ENCODE measurements at regions not wholly inside any gene's neighbourhood (a gene's known extent, or its start where the extent isn't known, plus 50 kb on each side); places are given as distances from the start of the nearest gene placed in this dataset.

DNA sequence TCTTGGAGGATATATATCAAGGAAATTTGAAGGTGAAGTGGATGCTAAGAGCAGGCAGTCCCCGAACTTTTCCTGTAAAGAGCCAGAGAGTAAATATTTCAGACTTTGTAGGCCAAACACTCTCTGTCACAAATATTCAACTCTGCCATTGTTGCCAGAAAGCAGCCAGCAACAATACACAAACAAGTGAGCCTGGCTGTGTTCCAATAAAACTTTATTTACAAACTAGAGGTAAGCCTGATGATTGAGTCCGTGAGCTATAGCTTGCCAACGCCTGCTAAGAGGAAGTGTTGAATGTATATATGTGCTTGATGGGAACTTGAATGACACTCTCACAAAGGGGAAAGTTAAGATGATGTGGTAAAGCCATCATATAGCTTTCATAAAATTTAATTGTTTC is 166.0 kb upstream of the PLN start:
- TF ChIP-seq CTBP1 (IDR thresholded peaks at IDR 0.05; ENCODE audit: borderline replicate concordance): no peak
- CTCF ChIA-PET: no interaction called here
- DNase-seq (ENCODE audit: extremely low spot score): no peak
- POLR2A ChIA-PET: no interaction called here

DNA sequence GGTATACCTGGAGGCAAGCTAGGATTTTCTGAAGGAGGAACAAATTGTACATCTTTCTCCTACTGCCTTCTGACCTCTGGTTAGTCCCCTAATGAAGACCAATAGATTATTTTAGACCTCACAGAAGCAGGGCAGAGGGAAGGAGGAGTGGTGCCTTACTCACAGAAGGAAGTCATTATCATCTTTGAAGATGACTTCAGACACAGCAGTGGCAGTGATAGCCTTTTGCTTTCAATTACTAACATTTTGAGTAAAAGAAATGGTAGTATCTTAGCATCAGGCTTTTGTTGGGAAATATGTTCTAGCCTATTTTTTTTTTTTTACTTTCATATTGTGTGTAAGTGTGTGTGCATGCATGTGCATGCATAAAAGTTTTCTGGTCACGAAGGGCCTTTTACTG is 164.2 kb upstream of the PLN start:
- CTCF ChIA-PET: no interaction called here
- POLR2A ChIA-PET: no interaction called here
- TF ChIP-seq BHLHE40 (IDR thresholded peaks at IDR 0.05; ENCODE audit: borderline replicate concordance) (no peak), CTBP1 (IDR thresholded peaks at IDR 0.05; ENCODE audit: borderline replicate concordance) (no peak), TARDBP (IDR thresholded peaks at IDR 0.05) (no peak), SP1 (IDR thresholded peaks at IDR 0.05) (no peak), NFRKB (IDR thresholded peaks at IDR 0.05) (no peak), ELF4 (IDR thresholded peaks at IDR 0.05) (no peak), HDGF (IDR thresholded peaks at IDR 0.05; ENCODE audit: borderline replicate concordance) (no peak), FOXK2 (IDR thresholded peaks at IDR 0.05) (no peak), ARNT (IDR thresholded peaks at IDR 0.05) (no peak), SUZ12 (IDR thresholded peaks at IDR 0.05) (no peak), FOXM1 (IDR thresholded peaks at IDR 0.05; ENCODE audit: borderline replicate concordance) (no peak), L3MBTL2 (conservative IDR thresholded peaks at IDR 0.05) (no peak), LEF1 (IDR thresholded peaks at IDR 0.05; ENCODE audit: borderline replicate concordance) (no peak)
- TF ChIP-seq, protein P1, sequence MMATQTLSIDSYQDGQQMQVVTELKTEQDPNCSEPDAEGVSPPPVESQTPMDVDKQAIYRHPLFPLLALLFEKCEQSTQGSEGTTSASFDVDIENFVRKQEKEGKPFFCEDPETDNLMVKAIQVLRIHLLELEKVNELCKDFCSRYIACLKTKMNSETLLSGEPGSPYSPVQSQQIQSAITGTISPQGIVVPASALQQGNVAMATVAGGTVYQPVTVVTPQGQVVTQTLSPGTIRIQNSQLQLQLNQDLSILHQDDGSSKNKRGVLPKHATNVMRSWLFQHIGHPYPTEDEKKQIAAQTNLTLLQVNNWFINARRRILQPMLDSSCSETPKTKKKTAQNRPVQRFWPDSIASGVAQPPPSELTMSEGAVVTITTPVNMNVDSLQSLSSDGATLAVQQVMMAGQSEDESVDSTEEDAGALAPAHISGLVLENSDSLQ (IDR thresholded peaks at IDR 0.05): no peak

DNA sequence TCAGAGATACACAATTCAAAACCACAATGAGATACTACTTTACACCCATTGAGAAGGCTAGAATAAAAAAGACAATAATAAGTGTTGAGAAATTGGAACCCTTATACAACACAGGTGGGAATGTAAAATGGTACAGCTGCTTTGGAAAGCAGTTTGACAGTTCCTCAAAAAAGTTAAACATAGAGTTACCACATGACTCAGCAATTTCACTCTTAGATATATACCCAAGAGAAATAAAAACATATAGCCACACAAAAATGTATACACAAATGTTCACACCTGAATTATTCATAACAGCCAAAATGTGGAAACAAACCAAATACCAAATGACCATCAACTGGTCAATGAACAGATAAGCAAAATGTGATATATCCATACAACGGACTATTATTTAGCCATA is 161.1 kb upstream of the PLN start:
- no peak for TF ChIP-seq ARNT (IDR thresholded peaks at IDR 0.05)
- no peak for TF ChIP-seq FOXM1 (IDR thresholded peaks at IDR 0.05; ENCODE audit: borderline replicate concordance)
- no peak for TF ChIP-seq FOXK2 (IDR thresholded peaks at IDR 0.05)
- no peak for TF ChIP-seq TARDBP (IDR thresholded peaks at IDR 0.05)
- no peak for TF ChIP-seq ZNF384 (IDR thresholded peaks at IDR 0.05)
- no peak for TF ChIP-seq NFRKB (IDR thresholded peaks at IDR 0.05)
- TF ChIP-seq HDGF (IDR thresholded peaks at IDR 0.05; ENCODE audit: borderline replicate concordance): no peak
- no peak for TF ChIP-seq ELF4 (IDR thresholded peaks at IDR 0.05)
- TF ChIP-seq L3MBTL2 (conservative IDR thresholded peaks at IDR 0.05): no peak
- no peak for TF ChIP-seq LEF1 (IDR thresholded peaks at IDR 0.05; ENCODE audit: borderline replicate concordance)
- TF ChIP-seq FOXA1 (IDR thresholded peaks at IDR 0.05): no peak
- no peak for TF ChIP-seq BHLHE40 (IDR thresholded peaks at IDR 0.05; ENCODE audit: borderline replicate concordance)
- TF ChIP-seq SUZ12 (IDR thresholded peaks at IDR 0.05): no peak
- TF ChIP-seq, protein P1 (IDR thresholded peaks at IDR 0.05): no peak
- TF ChIP-seq SP1 (IDR thresholded peaks at IDR 0.05): no peak
- no peak for TF ChIP-seq CTBP1 (IDR thresholded peaks at IDR 0.05; ENCODE audit: borderline replicate concordance)
- CTCF ChIA-PET: no interaction called here
- POLR2A ChIA-PET: no interaction called here
- DNase-seq (ENCODE audit: extremely low spot score): no peak

More for the DNA sequence above, 164.2 kb upstream of the PLN start:
- no peak for DNase-seq (ENCODE audit: extremely low spot score)

DNA sequence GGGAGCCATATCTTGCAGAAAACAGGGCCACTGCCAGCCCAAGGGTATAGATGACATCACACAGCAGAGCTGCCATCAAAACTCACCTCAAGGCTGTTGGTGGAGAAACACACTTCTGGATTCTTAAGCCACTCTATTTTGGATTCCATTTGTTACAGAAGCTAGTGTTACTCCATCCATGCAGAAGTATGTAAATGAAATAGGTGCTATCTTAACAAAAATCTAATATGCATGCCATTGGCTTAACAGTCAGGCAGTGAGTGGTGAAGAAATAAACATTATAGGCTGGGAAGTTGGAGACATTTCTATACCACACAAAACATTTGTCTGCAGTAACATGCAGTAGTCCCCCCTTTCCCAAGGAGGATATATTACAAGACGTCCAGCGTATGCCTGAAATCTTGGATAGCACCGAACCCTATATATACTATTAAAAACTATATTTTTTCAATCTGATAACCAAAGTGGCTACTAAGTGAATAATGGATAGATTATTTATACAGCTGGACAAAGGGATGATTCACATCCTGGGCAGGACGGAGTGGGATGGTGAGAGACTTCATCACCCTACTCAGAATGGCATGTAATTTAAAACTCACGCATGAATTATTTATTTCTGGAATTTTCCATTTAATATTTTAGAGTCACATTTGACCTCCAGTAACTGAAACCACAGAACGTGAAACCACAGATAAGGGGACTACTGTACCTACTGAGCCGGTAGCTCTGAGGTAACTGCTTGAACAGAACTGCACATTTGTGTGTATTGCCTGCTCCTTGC is 160.0 kb upstream of the PLN start:
- CTCF ChIA-PET: interaction anchor here (1.1 kb wide), 1 partner anchor 46 kb away, joined by 3 read pairs; no protein-coding TSS in a partner anchor
- TF ChIP-seq, protein P1 (IDR thresholded peaks at IDR 0.05): no peak
- no peak for TF ChIP-seq BHLHE40 (IDR thresholded peaks at IDR 0.05; ENCODE audit: borderline replicate concordance)
- no peak for TF ChIP-seq FOXM1 (IDR thresholded peaks at IDR 0.05; ENCODE audit: borderline replicate concordance)
- TF ChIP-seq ARNT (IDR thresholded peaks at IDR 0.05): no peak
- no peak for TF ChIP-seq SP1 (IDR thresholded peaks at IDR 0.05)
- TF ChIP-seq SUZ12 (IDR thresholded peaks at IDR 0.05): no peak
- no peak for TF ChIP-seq TARDBP (IDR thresholded peaks at IDR 0.05)
- no peak for TF ChIP-seq ELF4 (IDR thresholded peaks at IDR 0.05)
- no peak for DNase-seq (ENCODE audit: extremely low spot score)

DNA sequence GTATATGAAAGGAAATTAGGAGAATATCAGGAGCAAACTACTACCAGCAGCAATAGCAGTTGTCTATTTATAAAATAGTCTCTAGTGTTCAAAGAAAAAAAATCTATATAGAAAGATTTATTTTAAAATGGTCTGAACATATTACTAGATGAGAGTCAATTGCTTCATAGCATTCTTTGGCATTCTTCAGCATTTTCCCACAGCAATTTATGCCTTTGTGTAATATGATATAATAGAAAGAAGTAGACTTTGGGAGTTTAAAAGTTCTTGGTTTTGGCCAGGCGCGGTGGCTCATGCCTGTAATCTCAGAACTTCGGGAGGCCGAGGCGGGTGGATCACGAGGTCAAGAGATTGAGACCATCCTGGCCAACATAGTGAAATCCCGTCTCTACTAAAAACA is 157.0 kb upstream of the PLN start:
- POLR2A ChIA-PET: no interaction called here
- DNase-seq (ENCODE audit: extremely low spot score): no peak
- TF ChIP-seq FOXM1 (IDR thresholded peaks at IDR 0.05; ENCODE audit: borderline replicate concordance) (no peak), FOXA1 (IDR thresholded peaks at IDR 0.05) (no peak), NFRKB (IDR thresholded peaks at IDR 0.05) (no peak), ZNF384 (IDR thresholded peaks at IDR 0.05) (no peak), L3MBTL2 (conservative IDR thresholded peaks at IDR 0.05) (no peak), SUZ12 (IDR thresholded peaks at IDR 0.05) (no peak), FOXK2 (IDR thresholded peaks at IDR 0.05) (no peak)

More for the DNA sequence above, 160.0 kb upstream of the PLN start:
- POLR2A ChIA-PET: no interaction called here

DNA sequence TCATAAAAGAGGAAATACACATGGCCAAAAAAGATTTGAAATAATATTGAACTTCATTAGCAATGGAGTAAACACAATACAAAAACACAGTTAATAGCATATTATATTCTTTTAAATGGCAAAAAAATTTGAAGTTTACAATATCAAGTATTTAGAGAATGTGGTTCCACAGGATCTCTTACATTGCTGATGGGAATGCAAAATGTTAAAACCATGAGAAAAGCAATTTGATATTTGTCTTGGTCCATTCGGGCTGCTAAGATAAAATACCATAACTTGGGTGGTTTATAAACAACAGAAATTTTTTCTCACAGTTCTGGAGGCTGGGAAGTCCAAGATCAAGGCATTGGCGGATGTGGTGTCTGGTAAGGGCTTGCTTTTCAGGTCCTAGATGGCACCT is 154.0 kb upstream of the PLN start:
- ChIA-PET POLR2A (no interaction called here), CTCF (no interaction called here)
- no peak for DNase-seq (ENCODE audit: extremely low spot score)
- TF ChIP-seq BHLHE40 (IDR thresholded peaks at IDR 0.05; ENCODE audit: borderline replicate concordance) (no peak), LEF1 (IDR thresholded peaks at IDR 0.05; ENCODE audit: borderline replicate concordance) (no peak), NFRKB (IDR thresholded peaks at IDR 0.05) (no peak), SP1 (IDR thresholded peaks at IDR 0.05) (no peak), L3MBTL2 (conservative IDR thresholded peaks at IDR 0.05) (no peak), ELF4 (IDR thresholded peaks at IDR 0.05) (no peak), ARNT (IDR thresholded peaks at IDR 0.05) (no peak), ZNF384 (IDR thresholded peaks at IDR 0.05) (no peak), HDGF (IDR thresholded peaks at IDR 0.05; ENCODE audit: borderline replicate concordance) (no peak), TARDBP (IDR thresholded peaks at IDR 0.05) (no peak), FOXM1 (IDR thresholded peaks at IDR 0.05; ENCODE audit: borderline replicate concordance) (no peak), FOXK2 (IDR thresholded peaks at IDR 0.05) (no peak), SUZ12 (IDR thresholded peaks at IDR 0.05) (no peak), FOXA1 (IDR thresholded peaks at IDR 0.05) (no peak), CTBP1 (IDR thresholded peaks at IDR 0.05; ENCODE audit: borderline replicate concordance) (no peak)
- TF ChIP-seq, protein P1 (IDR thresholded peaks at IDR 0.05): no peak

More for the DNA sequence above, 157.0 kb upstream of the PLN start:
- CTCF ChIA-PET: no interaction called here
